ENCODE measurements at regions not wholly inside any gene's neighbourhood (a gene's known extent, or its start where the extent isn't known, plus 50 kb on each side); places are given as distances from the start of the nearest gene placed in this dataset.

DNA sequence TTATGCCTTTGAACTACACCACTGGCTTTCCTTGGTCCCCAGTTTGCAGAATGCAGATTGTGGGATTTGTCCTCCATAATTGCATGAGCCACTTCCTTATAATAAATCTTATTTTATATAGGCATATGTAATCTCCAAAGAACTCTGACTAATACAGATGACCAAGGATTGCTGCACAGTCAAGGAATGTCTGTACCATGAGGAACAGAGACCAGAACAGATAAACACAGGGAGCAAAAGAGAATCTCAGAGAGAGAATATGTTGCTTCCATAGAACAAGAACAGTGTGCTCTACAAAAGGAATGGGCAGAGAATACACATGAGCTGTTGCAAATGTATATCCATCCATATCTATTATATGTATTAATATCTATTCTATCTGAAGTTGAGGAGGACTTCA, 111.1 kb downstream of the ADRA2C start:
- TF ChIP-seq ZNF24 (IDR thresholded peaks at IDR 0.05) = no peak
- no peak for TF ChIP-seq ZNF274 (IDR thresholded peaks at IDR 0.05; ENCODE audit: insufficient read depth, insufficient read length)
- no peak for TF ChIP-seq IKZF1 (conservative IDR thresholded peaks at IDR 0.05)
- no peak for TF ChIP-seq MTA3 (IDR thresholded peaks at IDR 0.05; ENCODE audit: borderline replicate concordance, low read length)
- no peak for TF ChIP-seq SIX5 (IDR thresholded peaks at IDR 0.05; ENCODE audit: low read depth, low read length, severe bottlenecking)
- TF ChIP-seq, protein P1, sequence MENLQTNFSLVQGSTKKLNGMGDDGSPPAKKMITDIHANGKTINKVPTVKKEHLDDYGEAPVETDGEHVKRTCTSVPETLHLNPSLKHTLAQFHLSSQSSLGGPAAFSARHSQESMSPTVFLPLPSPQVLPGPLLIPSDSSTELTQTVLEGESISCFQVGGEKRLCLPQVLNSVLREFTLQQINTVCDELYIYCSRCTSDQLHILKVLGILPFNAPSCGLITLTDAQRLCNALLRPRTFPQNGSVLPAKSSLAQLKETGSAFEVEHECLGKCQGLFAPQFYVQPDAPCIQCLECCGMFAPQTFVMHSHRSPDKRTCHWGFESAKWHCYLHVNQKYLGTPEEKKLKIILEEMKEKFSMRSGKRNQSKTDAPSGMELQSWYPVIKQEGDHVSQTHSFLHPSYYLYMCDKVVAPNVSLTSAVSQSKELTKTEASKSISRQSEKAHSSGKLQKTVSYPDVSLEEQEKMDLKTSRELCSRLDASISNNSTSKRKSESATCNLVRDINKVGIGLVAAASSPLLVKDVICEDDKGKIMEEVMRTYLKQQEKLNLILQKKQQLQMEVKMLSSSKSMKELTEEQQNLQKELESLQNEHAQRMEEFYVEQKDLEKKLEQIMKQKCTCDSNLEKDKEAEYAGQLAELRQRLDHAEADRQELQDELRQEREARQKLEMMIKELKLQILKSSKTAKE (IDR thresholded peaks at IDR 0.05; ENCODE audit: low read depth, poor library complexity, severe bottlenecking) = no peak
- no TSS peak for BruUV-seq (replicated peaks)
- FAIRE-seq = no peak
- CTCF ChIA-PET = no interaction called here
- Histone ChIP-seq H3K9me3 (replicated peaks; ENCODE audit: control insufficient read depth, insufficient read depth, low read length) (peaks cover 8% of the 10 kb centered on the region; the same call in 1 of the 3 replicates), H3K4me1 (ENCODE audit: control insufficient read depth, insufficient read depth, low read length) (no peaks in the 10 kb centered on the region), H3K4me2 (ENCODE audit: control insufficient read depth, insufficient read depth) (no peak overlapping the region), H3K36me3 (ENCODE audit: control insufficient read depth in 2 of 2, insufficient read depth in 2 of 2, low read length in 1 of 2) (no peaks in the 10 kb centered on the region), H3K27ac (ENCODE audit: control insufficient read depth, insufficient read depth) (no peak overlapping the region), H3K79me2 (ENCODE audit: control insufficient read depth, insufficient read depth, low read length) (no peaks in the 10 kb centered on the region), H3K4me3 (no peak overlapping the region), H3K27me3 (replicated peaks in 1 of 2; ENCODE audit: control insufficient read depth in 2 of 2, insufficient read depth in 2 of 2, low read length in 1 of 2) (peaks cover 3 to 6% of the 10 kb centered on the region in 2 experiments), H3K9ac (ENCODE audit: control insufficient read depth, insufficient read depth, low read length) (no peak overlapping the region), H4K20me1 (ENCODE audit: control insufficient read depth, insufficient read depth) (no peaks in the 10 kb centered on the region), H2AFZ (ENCODE audit: control insufficient read depth, low read depth, low read length) (no peak overlapping the region)
- RAD21 ChIA-PET (ENCODE audit: unreplicated experiment) = no interaction called here
- SMC1A ChIA-PET (ENCODE audit: uncharacterized antibody, unreplicated experiment) = no interaction called here
- DNase-seq (ENCODE audit: low read depth, low spot score) = no peak
- no peak for ATAC-seq
- POLR2A ChIA-PET = no interaction called here
- in situ Hi-C loops (cut with MboI) (no loop called here), intact Hi-C loops (cut with micrococcal nuclease; ENCODE audit: unreplicated experiment) (no loop called here)

GRCh38 chr4:3877868-3878267, 111.7 kb downstream of the ADRA2C start:
- TF ChIP-seq SIX5 (IDR thresholded peaks at IDR 0.05; ENCODE audit: low read depth, low read length, severe bottlenecking) (no peak), MTA2 (IDR thresholded peaks at IDR 0.05; ENCODE audit: low read depth) (no peak), MYB (IDR thresholded peaks at IDR 0.05; ENCODE audit: borderline replicate concordance, low read depth, low read length) (no peak), SREBF2 (IDR thresholded peaks at IDR 0.05; ENCODE audit: low read length) (no peak)
- no peaks in the 10 kb centered on the region for H4K20me1 ChIP-seq (ENCODE audit: control insufficient read depth, insufficient read depth)
- ATAC-seq (no peak), DNase-seq (ENCODE audit: low read depth, low spot score) (no peak), FAIRE-seq (no peak)
- in situ Hi-C loops (cut with MboI) (no loop called here), intact Hi-C loops (cut with micrococcal nuclease; ENCODE audit: unreplicated experiment) (no loop called here)
- WGBS (ENCODE audit: insufficient coverage, insufficient replicate concordance, low lambda C conversion rate, missing lambda C conversion rate) = 0% methylated on average over 1 of the region's 1 CpG
- H3K4me2 ChIP-seq (ENCODE audit: control insufficient read depth, insufficient read depth) = no peak overlapping the region
- H3K27me3 ChIP-seq (replicated peaks in 1 of 2; ENCODE audit: control insufficient read depth in 2 of 2, insufficient read depth in 2 of 2, low read length in 1 of 2) = peaks cover 5 to 6% of the 10 kb centered on the region in 2 experiments
- H3K36me3 ChIP-seq (ENCODE audit: control insufficient read depth in 2 of 2, insufficient read depth in 2 of 2, low read length in 1 of 2) = no peaks in the 10 kb centered on the region
- H3K4me1 ChIP-seq (ENCODE audit: control insufficient read depth, insufficient read depth, low read length) = no peaks in the 10 kb centered on the region
- no peak overlapping the region for H2AFZ ChIP-seq (ENCODE audit: control insufficient read depth, low read depth, low read length)
- H3K9ac ChIP-seq (ENCODE audit: control insufficient read depth, insufficient read depth, low read length) = no peak overlapping the region
- H3K79me2 ChIP-seq (ENCODE audit: control insufficient read depth, insufficient read depth, low read length) = no peaks in the 10 kb centered on the region
- SMC1A ChIA-PET (ENCODE audit: uncharacterized antibody, unreplicated experiment) = no interaction called here
- no peak overlapping the region for H3K27ac ChIP-seq (ENCODE audit: control insufficient read depth, insufficient read depth)
- H3K9me3 ChIP-seq (replicated peaks; ENCODE audit: control insufficient read depth, insufficient read depth, low read length) = peaks cover 8% of the 10 kb centered on the region; the same call in 1 of the 3 replicates
- CTCF ChIA-PET = no interaction called here
- RAD21 ChIA-PET (ENCODE audit: unreplicated experiment) = no interaction called here
- BruUV-seq (replicated peaks) = no TSS peak
- H3K4me3 ChIP-seq = no peak overlapping the region
- POLR2A ChIA-PET = no interaction called here

Data from GM12878 (cell line).